Immature natural killer cell (primary cell): ENCODE measurements at regions not wholly inside any gene's neighbourhood (a gene's known extent, or its start where the extent isn't known, plus 50 kb on each side); places are given as distances from the start of the nearest gene placed in this dataset.

Experiments used
- DNase-seq, 3 donors: peaks; one replicate each; pipeline ENCODE4 v3.0.0; 2022; ENCODE audit warnings: mixed read lengths in 1 of 3
- H3K27ac Mint-ChIP-seq, 6 donors: one replicate each; pipeline ENCODE4 v1.8.0; 2020; ENCODE audit warnings: mixed read lengths in 6 of 6, mild to moderate bottlenecking in 5 of 6, inconsistent platforms in 4 of 6, moderate library complexity in 3 of 6
- H3K27me3 Mint-ChIP-seq, 3 donors: one replicate each; pipeline ENCODE4 v1.8.0; 2020 to 2021; ENCODE audit warnings: low read depth in 3 of 3, mild to moderate bottlenecking in 3 of 3, mixed read lengths in 3 of 3, moderate library complexity in 3 of 3, inconsistent platforms in 1 of 3
- H3K36me3 Mint-ChIP-seq, 3 donors: one replicate each; pipeline ENCODE4 v1.8.0; 2020; ENCODE audit warnings: mixed read lengths in 3 of 3, inconsistent platforms in 2 of 3, mild to moderate bottlenecking in 2 of 3
- H3K4me1 Mint-ChIP-seq, 2 donors: one replicate each; pipeline ENCODE4 v1.8.0; 2020; ENCODE audit warnings: inconsistent platforms in 2 of 2, mild to moderate bottlenecking in 2 of 2, mixed read lengths in 2 of 2, moderate library complexity in 1 of 2
- H3K4me3 Mint-ChIP-seq, 5 donors: one replicate each; pipeline ENCODE4 v1.8.0; 2020; ENCODE audit warnings: mild to moderate bottlenecking in 5 of 5, mixed read lengths in 5 of 5, inconsistent platforms in 3 of 5, moderate library complexity in 3 of 5
- H3K9me3 Mint-ChIP-seq, 6 donors: one replicate each; pipeline ENCODE4 v1.8.0; 2020; ENCODE audit warnings: mild to moderate bottlenecking in 6 of 6, mixed read lengths in 6 of 6, inconsistent platforms in 4 of 6, moderate library complexity in 3 of 6

- Mint-ChIP-seq H3K36me3 (peaks cover 0 to 7% (median 6%) of the 10 kb centered on the region in 3 donors), H3K27me3 (no peaks in the 10 kb centered on the region), H3K4me1 (no peaks in the 10 kb centered on the region), H3K9me3 (peaks cover 0 to 5% (median 1%) of the 10 kb centered on the region in 6 donors), H3K27ac (no peak overlapping the region), H3K4me3 (no peak overlapping the region)
- no peak for DNase-seq
These were observed 298.1 kb downstream of the CRPPA start for GRCh38 chr7:16123117-16123770.

- DNase-seq = no peak
- Mint-ChIP-seq H3K27ac (no peak overlapping the region), H3K27me3 (peaks cover 0 to 2% (median 0%) of the 10 kb centered on the region in 3 donors)
These were observed 299.4 kb downstream of the CRPPA start for GRCh38 chr7:16121876-16122390.

GRCh38 chr7:16115374-16115773 lies 306.0 kb downstream of the CRPPA start:
- peaks cover 0 to 4% (median 0%) of the 10 kb centered on the region in 3 donors for H3K36me3 Mint-ChIP-seq
- no peaks in the 10 kb centered on the region for H3K9me3 Mint-ChIP-seq
- peaks cover 0 to 4% (median 2%) of the 10 kb centered on the region in 3 donors for H3K27me3 Mint-ChIP-seq
- H3K27ac Mint-ChIP-seq = no peak overlapping the region
- no peak for DNase-seq
- H3K4me3 Mint-ChIP-seq = no peak overlapping the region
- peaks cover 5 to 9% of the 10 kb centered on the region in 2 donors for H3K4me1 Mint-ChIP-seq

More at GRCh38 chr7:16121876-16122390, 299.4 kb downstream of the CRPPA start:
- peaks cover 0 to 7% (median 6%) of the 10 kb centered on the region in 3 donors for H3K36me3 Mint-ChIP-seq
- no peak overlapping the region for H3K4me3 Mint-ChIP-seq
- H3K4me1 Mint-ChIP-seq = no peaks in the 10 kb centered on the region
- peaks cover 0 to 5% (median 1%) of the 10 kb centered on the region in 6 donors for H3K9me3 Mint-ChIP-seq

- H3K4me3 Mint-ChIP-seq = no peak overlapping the region
- no peaks in the 10 kb centered on the region for H3K9me3 Mint-ChIP-seq
- peaks cover 0 to 4% (median 2%) of the 10 kb centered on the region in 3 donors for H3K27me3 Mint-ChIP-seq
- peak in 2 of 3 donors; percentile 5 for DNase-seq
- no peaks in the 10 kb centered on the region for H3K36me3 Mint-ChIP-seq
- H3K27ac Mint-ChIP-seq = no peak overlapping the region
- peaks cover 6 to 13% of the 10 kb centered on the region in 2 donors for H3K4me1 Mint-ChIP-seq
These were observed 306.7 kb downstream of the CRPPA start for GRCh38 chr7:16114633-16115032.

- no peak for DNase-seq
- no peaks in the 10 kb centered on the region for H3K36me3 Mint-ChIP-seq
These were observed 307.3 kb downstream of the CRPPA start for GRCh38 chr7:16114071-16114470.

GRCh38 chr7:16113058-16113457 lies 308.3 kb downstream of the CRPPA start:
- Mint-ChIP-seq H3K4me1 (peaks cover 6 to 13% of the 10 kb centered on the region in 2 donors), H3K36me3 (peaks cover 0 to under 1% (median 0%) of the 10 kb centered on the region in 3 donors)

More at GRCh38 chr7:16114071-16114470, 307.3 kb downstream of the CRPPA start:
- H3K9me3 Mint-ChIP-seq = no peaks in the 10 kb centered on the region
- no peak overlapping the region for H3K4me3 Mint-ChIP-seq
- peaks cover 6 to 13% of the 10 kb centered on the region in 2 donors for H3K4me1 Mint-ChIP-seq
- no peak overlapping the region for H3K27ac Mint-ChIP-seq
- peaks cover 0 to 4% (median 2%) of the 10 kb centered on the region in 3 donors for H3K27me3 Mint-ChIP-seq

GRCh38 chr7:16106869-16107268 lies 314.5 kb downstream of the CRPPA start:
- H3K4me1 Mint-ChIP-seq = peaks cover 6 to 13% of the 10 kb centered on the region in 2 donors
- no peak overlapping the region for H3K4me3 Mint-ChIP-seq
- H3K9me3 Mint-ChIP-seq = peaks cover 5 to 52% (median 27%) of the 10 kb centered on the region in 6 donors
- H3K27me3 Mint-ChIP-seq = peaks cover 0 to 5% (median 1%) of the 10 kb centered on the region in 3 donors
- no peak overlapping the region for H3K27ac Mint-ChIP-seq
- H3K36me3 Mint-ChIP-seq = peaks cover 0 to 16% (median 0%) of the 10 kb centered on the region in 3 donors
- no peak for DNase-seq

More at GRCh38 chr7:16113058-16113457, 308.3 kb downstream of the CRPPA start:
- no peak for DNase-seq
- no peak overlapping the region for H3K27ac Mint-ChIP-seq
- no peak overlapping the region for H3K4me3 Mint-ChIP-seq
- H3K9me3 Mint-ChIP-seq = peaks cover 0 to 9% (median 1%) of the 10 kb centered on the region in 6 donors
- peaks cover 0 to 4% (median 2%) of the 10 kb centered on the region in 3 donors for H3K27me3 Mint-ChIP-seq

GRCh38 chr7:16106300-16106699 lies 315.0 kb downstream of the CRPPA start:
- no peak for DNase-seq
- Mint-ChIP-seq H3K4me1 (peaks cover 6 to 12% of the 10 kb centered on the region in 2 donors), H3K36me3 (peaks cover 0 to 16% (median 0%) of the 10 kb centered on the region in 3 donors), H3K27me3 (peaks cover 0 to 5% (median 1%) of the 10 kb centered on the region in 3 donors), H3K4me3 (no peak overlapping the region), H3K27ac (no peak overlapping the region), H3K9me3 (peaks cover 5 to 52% (median 27%) of the 10 kb centered on the region in 6 donors)

- Mint-ChIP-seq H3K27ac (no peak overlapping the region), H3K9me3 (peaks cover 0 to 9% (median 0%) of the 10 kb centered on the region in 6 donors), H3K27me3 (peaks cover 0 to 3% (median 0%) of the 10 kb centered on the region in 3 donors), H3K36me3 (peaks cover 0 to 3% (median 0%) of the 10 kb centered on the region in 3 donors), H3K4me3 (no peak overlapping the region), H3K4me1 (no peaks in the 10 kb centered on the region)
- DNase-seq = no peak
These were observed 322.0 kb downstream of the CRPPA start for GRCh38 chr7:16099302-16099849.

- Mint-ChIP-seq H3K36me3 (peaks cover 0 to 3% (median 0%) of the 10 kb centered on the region in 3 donors), H3K4me3 (no peak overlapping the region), H3K4me1 (no peaks in the 10 kb centered on the region), H3K27me3 (no peaks in the 10 kb centered on the region), H3K27ac (no peak overlapping the region), H3K9me3 (peaks cover 0 to 6% (median 0%) of the 10 kb centered on the region in 6 donors)
- DNase-seq = no peak
These were observed 322.7 kb downstream of the CRPPA start for GRCh38 chr7:16098585-16099179.

- Mint-ChIP-seq H3K36me3 (peaks cover 0 to 3% (median 0%) of the 10 kb centered on the region in 3 donors), H3K4me3 (no peak overlapping the region), H3K4me1 (no peaks in the 10 kb centered on the region), H3K27ac (no peak overlapping the region), H3K9me3 (peaks cover 0 to 6% (median 0%) of the 10 kb centered on the region in 6 donors), H3K27me3 (no peaks in the 10 kb centered on the region)
- no peak for DNase-seq
These were observed 323.3 kb downstream of the CRPPA start for GRCh38 chr7:16098058-16098457.

- H3K27ac Mint-ChIP-seq = no peak overlapping the region
- no peaks in the 10 kb centered on the region for H3K27me3 Mint-ChIP-seq
- H3K36me3 Mint-ChIP-seq = no peaks in the 10 kb centered on the region
- H3K4me3 Mint-ChIP-seq = no peak overlapping the region
- DNase-seq = no peak
- H3K4me1 Mint-ChIP-seq = no peaks in the 10 kb centered on the region
- H3K9me3 Mint-ChIP-seq = no peaks in the 10 kb centered on the region
These were observed 326.0 kb downstream of the CRPPA start for GRCh38 chr7:16095171-16095950.

GRCh38 chr7:16094651-16095050 lies 326.7 kb downstream of the CRPPA start:
- Mint-ChIP-seq H3K36me3 (no peaks in the 10 kb centered on the region), H3K27ac (no peak overlapping the region), H3K4me3 (no peak overlapping the region), H3K9me3 (no peaks in the 10 kb centered on the region), H3K27me3 (no peaks in the 10 kb centered on the region), H3K4me1 (no peaks in the 10 kb centered on the region)
- no peak for DNase-seq
